ENCODE measurements at regions not wholly inside any gene's neighbourhood (a gene's known extent, or its start where the extent isn't known, plus 50 kb on each side); places are given as distances from the start of the nearest gene placed in this dataset.
"Not testable (repeated sequence)": the region's sequence is repeated elsewhere in the genome, so short reads cannot be mapped to it uniquely, and the experiment has no call there.

DNA sequence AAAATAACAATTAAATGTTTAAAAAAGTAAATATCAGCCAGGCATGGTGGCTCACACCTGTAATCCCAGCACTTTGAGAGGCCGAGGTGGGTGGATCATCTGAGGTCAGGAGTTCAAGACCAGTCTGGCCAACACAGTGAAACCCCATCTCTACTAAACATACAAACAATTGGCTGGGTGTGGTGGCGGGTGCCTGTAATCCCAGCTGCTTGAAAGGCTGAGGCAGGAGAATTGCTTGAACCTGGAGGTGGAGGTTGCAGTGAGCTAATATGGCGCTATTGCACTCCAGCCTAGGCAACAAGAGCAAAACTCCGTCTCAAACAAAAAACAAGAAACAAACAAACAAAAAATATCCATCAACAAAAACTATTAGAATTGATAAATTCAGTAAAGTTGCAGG is 77.5 kb downstream of the SNX5 start:
- not testable (repeated sequence) for FAIRE-seq

DNA sequence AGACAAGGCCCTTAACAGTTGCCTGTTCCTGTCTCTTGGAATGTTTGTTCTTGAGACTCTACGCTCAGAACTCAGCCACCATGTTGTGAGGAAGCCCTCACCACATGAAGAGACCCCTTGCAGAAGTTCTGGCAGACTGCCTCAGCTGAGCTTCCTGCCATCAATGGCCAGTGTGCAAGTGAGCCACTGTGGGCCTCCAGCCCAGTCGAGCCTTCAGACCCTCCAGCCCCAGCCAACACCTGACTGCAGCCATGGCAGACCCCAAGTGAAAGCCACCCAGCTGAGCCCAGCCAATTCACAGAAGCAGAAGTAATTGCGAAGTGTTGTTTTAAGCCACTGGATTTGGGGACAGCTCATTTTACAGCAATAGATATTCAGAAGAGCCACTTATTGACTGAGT is 78.3 kb downstream of the SNX5 start:
- FAIRE-seq = no peak

DNA sequence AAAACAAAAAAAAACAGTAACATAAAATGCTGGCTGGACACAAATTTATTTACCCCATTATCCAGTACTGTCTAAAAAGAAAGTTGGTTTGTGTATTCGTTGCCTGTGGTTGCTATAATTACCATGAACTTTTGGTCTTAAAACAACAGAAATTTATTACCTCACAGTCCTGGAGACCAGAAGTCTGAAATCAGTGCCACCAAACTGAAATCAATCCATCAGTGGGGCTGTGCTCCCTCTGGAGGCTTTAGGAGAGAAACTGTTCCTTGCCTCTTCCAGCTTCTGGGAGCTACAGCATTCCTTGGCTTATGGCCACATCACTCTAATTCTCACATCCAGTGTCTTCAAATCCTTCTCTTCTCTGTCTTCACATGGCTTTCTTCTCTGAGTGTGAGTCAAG is 79.4 kb downstream of the SNX5 start:
- FAIRE-seq = no peak

DNA sequence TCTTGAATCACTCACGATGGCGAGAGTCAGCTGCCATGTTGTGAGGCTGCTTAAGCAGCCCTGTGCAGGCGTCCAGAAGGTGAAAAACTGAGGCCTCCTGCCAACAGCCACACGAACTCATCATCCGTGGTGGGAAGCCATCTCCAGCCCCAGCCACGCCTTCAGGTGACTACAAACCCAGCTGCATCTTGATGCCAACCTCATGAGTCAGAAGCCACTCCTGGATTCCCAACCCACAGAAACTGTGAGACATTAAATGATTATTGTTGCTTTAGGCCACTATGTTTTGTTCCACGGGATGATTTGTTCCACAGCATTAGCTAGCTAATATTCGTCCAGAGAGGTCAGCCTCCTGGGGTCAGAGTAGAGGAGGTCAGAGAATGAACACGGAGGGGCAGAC is 80.5 kb downstream of the SNX5 start:
- FAIRE-seq = no peak

DNA sequence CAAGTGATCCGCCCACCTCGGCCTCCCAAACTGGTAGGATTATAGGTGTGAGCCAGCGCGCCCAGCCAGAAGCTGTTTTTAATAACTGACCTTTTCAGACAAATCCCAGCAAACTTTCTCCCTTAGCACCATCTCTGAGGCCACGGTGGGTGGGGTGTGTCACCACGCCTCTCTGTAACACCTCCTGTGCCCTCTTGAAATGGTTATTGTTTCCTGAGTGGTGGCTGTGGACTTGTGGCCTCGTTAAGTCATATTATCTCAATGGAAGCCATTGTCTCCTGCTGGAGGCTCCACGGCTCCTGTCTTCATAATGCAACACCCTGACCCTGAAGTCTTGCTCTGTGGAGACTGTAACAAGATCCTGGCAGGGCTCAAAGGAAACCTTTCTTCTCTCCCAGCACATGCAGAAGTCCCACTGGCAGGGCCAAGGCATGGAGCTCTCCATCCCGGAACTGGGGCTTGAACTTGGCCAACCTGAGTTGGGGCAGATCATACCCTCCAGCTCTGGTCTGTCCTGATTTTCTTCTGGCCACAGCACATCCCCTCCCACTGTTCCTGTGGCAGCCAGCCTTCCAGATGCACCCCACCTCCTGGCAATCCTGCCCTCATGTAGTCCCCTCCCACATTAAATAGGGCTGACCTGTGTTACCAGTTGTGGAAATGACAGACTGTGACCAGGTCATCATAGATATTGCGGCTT is 81.1 kb downstream of the SNX5 start:
- no peak for FAIRE-seq

DNA sequence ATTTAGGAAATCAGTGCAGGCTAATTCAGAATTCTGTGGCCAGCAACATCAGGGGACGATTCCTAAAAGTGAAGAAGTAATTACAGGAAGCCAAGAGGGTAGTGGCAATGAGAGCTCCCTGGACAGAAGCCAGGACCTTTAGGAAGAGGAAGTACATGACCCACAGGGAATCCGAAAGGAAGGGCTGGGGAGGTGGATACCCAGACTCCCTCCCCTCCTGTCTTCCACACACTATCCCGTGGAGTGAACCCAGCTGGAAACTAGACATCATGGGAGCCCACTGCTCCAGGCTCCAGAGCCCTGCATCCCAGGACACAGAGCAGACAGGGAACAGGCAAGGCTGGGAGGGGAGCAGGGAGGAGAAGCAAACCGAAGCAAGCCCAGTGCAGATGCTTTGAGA is 83.0 kb downstream of the SNX5 start:
- no peak for FAIRE-seq

DNA sequence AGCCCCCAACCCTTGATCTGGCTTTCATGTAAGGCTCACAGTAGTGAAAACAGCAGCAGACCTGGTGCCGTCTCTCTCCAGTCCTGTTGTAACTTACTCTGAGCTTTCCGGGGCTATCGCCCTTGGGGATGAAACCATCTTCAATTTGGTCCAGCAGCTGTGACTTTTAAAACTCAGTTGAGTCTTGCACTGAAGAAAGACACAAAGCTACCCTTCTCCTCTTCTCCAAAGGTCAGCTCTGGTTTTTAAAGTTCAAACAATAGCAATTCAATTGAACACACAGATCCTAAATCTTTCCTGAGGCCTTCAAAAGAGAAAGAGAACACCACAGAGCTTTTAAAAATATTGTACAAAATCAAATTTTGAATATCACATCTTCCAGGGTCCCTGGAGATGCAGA is 83.5 kb downstream of the SNX5 start:
- no peak for FAIRE-seq

DNA sequence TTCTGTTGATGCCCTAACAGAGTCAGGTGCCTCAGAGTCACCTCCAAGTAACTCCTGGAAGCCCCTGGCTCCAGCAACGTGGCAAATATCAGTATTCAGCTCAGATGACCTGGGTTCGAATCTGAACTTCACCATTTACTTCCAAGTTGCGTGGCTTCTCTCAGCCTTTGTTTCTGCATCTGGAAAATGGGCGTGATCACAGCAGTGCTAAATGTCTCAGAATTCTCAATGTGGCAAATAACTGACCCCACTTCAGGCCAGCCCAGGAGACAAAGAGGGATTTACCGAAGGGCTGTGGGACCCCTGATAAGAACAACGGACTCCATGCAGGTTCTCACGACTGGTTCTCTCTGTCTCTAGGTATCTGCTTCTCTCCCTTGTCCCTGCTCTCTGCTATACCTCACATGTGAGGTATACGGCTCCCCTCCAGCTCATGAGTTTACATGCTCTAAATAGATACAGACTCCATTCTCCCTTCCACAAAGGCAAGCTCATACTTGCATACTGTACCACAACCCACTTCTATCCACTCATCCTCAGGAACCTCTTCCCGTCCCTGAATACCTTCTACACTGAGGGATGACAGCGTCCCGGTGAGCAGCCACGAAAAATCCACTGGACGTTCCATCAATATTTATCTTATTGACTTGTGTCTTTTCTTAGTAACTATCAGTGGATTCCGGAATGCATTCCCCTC is 84.1 kb downstream of the SNX5 start:
- FAIRE-seq = no peak

DNA sequence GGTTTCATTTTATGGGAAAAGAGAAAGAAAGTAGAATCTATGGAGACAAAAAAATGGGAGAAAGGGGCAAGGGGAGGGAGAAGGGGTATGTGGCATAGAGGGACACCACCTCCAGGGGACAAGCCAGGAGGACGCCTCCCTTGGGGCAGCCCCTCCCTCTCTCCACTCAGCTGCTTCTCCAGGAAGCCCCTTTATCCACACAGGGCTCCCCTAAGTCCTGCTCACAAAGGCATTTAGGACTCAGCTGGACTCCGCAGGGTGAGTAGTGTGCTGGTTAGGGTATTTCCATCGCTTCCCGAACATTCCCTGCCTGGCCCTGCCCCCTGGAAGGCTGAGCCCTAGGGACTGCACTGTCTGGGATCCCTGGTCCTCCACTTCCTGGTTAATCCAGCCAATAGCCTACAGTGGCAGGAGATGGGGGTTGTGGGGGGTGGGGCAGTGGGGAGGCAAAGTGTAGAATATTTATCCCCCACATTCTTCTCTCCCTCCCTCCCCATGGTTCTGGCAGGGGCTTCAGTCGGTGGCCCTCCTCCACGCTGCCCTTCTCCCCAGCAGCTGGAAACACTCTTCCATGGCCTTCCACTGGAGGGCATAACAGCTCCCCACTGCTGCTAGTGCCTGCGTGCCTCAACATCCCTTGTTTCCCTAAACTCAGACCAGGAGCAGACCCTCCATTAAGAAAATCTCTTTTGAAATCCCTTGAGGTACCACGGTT is 84.8 kb downstream of the SNX5 start:
- no peak for FAIRE-seq

DNA sequence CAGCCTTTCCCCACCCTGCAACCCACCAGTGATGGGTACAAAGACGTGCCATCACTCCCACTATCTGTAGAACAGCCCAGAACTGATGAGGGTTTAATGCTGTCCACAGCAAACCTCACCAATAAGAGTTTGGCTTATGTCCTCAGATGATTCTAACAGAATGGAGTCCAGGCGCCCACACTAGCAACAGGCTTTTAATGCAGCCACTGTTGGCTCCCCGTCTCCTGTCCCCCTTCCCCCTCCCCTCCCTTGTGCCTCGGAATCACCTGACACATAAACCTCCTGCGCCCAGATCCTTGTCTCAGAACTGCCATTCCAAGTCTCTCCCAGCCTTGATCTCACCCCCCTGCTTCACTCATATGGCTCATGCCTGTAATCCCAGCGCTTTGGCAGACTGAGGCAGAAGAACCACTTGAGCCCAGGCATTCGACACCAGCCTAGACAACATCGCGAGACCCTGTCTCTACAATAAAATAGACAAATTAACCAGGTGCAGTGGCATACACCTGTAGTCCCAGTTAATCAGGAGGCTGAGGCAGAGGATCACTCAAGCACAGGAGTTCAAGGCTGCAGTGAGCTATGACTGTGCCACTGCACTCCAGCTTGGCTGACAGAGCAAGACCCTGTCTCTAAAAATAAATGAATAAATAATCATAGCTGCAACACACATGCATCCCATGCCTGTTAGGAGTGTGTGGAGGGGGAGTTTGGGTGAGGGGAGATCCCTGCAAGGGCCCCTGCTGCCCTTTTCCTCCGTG is 85.6 kb downstream of the SNX5 start:
- FAIRE-seq = no peak

DNA sequence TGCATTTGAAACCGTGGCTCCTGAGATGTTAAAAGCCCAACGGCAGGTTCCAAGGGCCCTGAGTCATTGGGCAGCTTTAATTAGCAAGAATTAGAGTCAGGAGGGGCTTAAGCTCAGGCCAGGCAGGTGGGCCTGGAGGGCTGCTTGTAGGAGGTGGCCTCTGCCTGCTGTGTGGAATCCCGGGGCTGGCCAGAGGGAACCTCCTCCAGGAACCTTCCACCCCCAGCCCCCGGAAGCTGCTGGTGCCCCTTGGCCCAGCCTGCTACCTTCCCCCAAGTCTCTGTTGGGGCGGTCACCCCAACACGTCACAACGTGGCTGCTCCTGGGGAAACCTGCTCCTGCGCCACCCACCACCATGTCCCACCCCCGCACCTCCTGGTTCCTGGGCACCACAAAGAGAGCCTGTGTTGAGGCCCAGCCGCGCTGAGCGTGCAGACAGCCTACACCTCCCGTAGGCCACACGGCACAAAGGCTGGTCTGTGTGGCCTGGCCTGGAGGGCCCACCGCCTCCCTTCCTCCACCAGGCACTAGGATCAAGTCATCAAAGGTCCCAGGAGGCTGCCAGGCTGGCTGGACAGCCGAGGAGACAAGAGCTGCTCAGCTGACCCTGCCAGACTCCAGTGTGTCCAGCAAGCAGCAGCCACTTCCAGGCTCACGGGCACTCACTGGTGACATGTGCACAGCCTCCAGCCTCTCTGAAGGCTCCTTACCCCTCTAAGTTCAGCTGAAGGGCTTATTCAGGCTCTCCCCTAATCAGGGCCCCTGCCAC is 86.3 kb downstream of the SNX5 start:
- no peak for FAIRE-seq

DNA sequence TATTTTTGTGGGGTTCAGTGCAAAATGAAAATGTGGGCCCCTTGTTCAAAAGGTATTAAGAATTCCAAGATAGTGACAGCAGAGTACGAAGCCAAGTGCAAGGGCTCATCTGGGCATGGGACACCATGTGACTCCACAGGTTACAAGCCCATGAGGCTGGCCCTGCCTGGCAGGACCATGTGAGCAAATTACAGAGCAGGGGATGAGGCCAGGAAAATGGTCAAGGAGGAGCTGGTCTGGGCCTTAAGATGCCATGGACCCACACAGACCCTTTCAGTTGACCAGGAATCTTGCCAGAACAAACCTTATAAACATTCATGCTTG is 86.9 kb downstream of the SNX5 start:
- no peak for FAIRE-seq

DNA sequence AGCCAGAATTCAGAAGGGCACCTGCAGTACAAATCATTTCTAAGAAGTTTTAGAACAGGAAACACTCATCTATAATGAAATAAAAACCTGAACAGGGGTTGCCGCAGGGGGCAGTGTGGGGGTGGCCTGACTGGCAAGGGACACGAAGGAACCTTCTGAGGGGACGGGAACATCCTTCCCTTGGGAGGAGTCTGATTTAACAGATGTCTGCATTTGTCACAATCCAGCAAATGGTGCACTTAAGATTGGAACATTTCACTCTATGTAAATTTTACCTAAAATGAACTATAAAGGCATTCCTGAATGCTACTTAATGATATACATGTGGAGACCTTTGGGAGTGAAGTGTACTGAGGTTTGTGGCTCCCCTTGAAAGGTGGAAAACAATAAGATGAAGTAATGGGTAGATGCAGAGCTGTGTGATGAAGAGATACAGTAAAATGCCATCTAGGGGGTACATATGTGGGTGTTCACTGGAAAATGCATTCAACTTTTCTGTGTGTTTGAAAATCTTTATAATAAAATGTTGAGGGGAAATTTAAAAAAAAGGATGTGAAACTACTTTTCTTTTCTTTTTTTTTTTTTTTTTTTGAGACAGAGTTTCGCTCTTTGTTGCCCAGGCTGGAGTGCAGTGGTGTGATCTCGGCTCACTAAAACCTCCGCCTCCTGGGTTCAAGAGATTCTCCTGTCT is 89.5 kb downstream of the SNX5 start:
- no peak for FAIRE-seq

DNA sequence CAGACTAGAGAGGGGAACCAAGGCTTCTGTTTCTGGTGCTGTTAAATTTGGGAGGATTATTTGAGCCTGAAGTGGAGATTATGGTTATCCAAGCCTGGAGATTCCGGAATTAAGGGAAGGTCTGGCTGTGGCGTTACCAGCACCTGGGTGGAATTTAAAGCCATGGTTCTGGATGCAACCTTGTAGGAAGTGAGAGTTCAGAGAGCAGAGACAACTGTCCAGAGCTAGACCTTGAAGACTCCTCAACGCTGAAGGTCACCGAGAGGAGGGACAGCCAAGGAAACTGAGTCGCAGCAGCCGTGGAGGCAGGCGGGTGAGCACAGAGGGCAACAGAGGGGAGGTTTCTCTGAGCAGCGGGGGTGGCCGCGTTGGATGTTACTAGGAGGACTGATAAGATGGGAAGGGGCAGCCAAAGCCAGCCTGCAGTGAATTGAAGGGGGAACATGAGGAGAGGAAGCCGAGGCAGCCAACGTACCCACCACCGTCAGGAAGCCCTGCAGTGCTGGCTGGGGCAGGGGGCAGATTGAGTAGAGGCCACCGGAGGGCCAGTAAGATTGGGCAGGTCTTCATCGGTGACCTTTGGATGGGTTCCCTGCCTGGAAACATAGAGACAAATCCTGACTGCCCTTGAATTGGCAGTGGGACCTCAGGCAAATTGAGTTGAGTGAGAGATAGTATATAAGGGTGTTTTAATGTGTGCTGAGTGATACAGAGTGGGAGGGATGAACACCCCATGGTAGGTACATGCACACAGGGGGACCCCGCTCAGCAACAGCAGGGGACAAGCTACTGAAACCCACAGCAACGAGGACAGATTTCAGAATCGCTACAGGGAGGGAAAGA is 90.3 kb downstream of the SNX5 start:
- FAIRE-seq = no peak

DNA sequence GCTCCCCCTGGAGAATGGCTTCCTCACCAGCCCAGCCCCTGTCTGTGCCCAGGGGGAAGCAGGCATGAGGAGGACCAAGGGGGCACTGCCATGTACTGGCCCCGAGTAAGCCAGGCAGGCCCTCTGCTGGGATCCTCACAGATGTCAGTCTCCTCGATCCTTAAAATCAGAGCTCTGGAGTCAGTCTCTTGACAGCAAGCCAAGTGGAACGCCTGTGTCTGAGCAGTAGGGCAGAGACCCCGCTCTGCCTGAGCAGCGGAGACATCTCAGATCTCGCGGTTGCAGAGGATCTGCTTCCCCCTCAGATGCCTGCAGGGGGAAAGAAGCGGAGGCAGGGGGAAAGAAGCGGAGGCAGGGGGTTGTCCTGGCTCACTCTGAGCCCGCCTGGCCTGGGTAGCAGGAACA is 92.6 kb downstream of the SNX5 start:
- FAIRE-seq = no peak

DNA sequence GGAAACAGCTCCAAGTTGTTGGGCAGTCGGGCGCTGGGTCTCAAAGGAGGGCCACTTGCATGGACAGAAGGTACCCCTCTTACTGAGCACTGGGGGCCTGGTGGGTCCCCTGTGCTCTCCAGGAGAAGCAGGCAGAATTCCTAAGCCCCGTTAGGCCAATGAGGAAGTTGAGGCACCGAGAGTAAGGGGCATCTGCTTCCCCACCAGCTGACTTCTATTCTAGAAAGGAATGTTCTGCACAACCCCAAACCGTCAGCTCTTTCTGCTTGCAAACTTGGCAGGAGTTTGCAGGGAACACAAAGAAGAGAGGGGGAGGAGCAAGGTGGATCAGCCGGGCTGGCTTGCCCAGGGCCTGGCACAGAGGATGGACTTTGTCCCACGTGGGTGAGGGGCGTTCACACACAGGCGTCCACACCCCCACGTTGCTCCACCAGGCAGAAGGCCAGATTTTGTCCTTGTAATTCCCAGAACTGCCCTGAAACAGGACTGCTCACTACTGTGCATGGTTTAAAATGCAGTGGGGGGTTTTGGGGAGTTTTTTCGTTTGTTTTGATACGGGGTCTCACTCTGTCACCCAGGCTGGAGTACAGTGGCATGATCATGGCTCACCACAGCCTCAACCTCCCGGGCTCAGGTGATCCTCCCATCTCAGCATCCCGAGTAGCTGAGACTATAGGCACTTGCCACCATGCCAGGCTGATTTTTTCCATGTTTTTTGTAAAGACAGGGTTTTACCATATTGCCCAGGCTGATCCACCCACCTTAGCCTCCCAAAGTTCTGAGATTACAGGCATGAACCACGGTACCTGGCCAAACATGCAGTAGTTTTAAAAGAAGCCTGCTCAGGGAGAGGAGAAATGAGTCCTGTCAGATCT is 93.3 kb downstream of the SNX5 start:
- FAIRE-seq = no peak

DNA sequence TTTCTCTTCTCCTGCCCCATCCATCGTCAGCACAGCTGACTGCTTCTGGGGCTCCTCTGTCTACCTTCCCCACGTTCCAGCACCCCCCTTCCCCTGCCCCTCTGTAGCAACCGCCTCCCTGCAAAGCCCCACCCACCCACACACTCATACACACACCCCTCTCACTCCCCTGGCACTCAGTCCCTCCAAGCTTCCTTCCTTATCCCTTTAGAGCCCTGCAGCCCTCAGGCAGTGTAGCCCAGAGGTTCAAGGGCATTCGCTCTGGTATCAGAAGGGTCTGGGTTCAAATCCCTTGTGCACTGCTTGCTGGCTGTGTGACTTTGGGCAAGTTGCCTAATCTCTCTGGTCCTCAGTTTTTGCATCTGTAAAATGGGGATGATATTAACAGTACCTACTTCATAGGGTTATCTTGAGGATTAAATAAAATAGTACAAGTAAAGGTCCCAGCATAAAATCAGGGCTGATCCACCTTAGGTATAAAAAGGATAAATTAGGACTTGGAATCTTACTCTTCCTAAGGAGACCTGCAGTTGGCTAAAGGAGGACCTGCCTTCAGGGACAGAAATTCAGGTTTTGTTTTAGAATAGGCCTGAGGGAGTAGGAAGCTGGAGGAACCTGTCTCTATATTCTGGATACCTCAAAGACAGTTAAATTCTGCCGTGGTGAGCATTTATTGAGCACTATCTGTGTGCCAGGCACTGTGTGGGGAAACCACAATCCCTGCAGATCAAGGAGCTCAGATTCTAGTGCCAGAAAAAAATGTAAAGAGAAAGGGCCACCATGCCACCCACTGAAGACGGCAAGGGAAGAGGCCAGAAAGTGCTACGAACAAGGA is 94.1 kb downstream of the SNX5 start:
- no peak for FAIRE-seq

DNA sequence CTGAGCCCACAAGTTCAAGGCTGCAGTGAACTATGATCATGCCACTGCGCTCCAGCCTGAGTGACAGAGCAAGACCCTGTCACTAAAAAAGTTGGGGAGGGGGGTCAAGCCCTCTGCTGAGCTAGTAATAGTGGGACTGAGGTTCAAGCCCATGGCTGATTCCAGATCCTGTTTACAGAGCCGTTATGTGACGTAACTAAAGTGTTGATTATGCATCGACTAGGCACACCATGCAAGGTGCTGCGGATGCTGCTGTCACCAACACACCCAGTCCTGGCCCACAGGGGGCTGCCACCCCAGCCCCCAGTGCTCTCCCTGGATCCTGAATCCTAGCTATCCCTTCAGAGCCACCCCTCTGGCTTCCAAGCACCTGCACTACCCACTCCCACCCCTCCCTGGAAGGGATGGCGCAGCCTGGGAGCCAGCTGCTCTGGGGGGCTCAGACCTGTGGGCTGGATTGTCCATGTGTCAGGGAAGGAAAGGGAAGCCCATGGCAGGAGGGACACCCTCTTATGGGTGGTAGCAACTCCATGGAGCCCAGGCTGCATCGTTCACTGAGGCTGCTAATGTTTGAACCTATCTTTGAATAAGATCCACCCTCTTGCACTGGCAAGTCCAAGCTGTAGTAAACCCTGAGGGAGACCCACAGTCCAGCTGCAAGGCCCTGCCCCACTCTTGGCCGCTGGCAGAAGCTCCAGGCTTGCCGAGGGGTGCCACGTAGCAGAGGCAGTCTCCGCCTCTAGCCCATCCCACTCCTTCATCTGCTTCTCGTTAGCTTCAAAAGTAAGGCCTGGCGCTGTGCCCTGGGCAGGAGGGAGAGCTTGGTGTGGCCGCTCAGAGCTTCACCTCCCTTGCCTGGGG is 95.0 kb downstream of the SNX5 start:
- FAIRE-seq = no peak
